ENCODE measurements at regions not wholly inside any gene's neighbourhood (a gene's known extent, or its start where the extent isn't known, plus 50 kb on each side); places are given as distances from the start of the nearest gene placed in this dataset.

DNA sequence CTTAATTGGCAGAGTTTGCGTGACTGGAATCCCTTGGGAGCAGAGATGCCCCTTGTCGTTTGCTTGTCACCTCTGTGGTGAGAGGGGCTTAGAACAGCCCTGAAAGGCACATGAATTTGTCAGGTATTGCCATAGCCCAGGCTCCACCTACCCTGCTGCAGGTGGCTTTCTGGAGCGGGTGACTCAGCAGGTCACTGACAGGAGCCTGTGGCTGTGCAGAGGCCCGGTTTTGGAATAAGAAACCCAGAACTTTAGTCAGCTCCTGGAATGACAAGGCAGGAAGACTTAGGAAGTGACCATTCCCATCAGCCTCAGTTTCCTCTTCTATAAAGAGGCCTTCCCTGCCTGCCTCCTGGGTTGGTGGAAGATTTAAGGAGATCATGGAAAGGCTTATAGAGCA lies 539.7 kb downstream of the INSC start:
- DNase-seq, result no peak
- Histone ChIP-seq H3K27me3 (no peaks in the 10 kb centered on the region), H3K36me3 (no peaks in the 10 kb centered on the region), H3K4me3 (ENCODE audit: low read depth, low read length) (no peak overlapping the region), H3K4me1 (peaks cover 7% of the 10 kb centered on the region; the same call in 1 of the 2 replicates), H3K9me3 (no peaks in the 10 kb centered on the region)
- TF ChIP-seq, protein P1, sequence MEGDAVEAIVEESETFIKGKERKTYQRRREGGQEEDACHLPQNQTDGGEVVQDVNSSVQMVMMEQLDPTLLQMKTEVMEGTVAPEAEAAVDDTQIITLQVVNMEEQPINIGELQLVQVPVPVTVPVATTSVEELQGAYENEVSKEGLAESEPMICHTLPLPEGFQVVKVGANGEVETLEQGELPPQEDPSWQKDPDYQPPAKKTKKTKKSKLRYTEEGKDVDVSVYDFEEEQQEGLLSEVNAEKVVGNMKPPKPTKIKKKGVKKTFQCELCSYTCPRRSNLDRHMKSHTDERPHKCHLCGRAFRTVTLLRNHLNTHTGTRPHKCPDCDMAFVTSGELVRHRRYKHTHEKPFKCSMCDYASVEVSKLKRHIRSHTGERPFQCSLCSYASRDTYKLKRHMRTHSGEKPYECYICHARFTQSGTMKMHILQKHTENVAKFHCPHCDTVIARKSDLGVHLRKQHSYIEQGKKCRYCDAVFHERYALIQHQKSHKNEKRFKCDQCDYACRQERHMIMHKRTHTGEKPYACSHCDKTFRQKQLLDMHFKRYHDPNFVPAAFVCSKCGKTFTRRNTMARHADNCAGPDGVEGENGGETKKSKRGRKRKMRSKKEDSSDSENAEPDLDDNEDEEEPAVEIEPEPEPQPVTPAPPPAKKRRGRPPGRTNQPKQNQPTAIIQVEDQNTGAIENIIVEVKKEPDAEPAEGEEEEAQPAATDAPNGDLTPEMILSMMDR (IDR thresholded peaks at IDR 0.05; ENCODE audit: low read depth, low read length), result no peak

GRCh38 chr11:15655552-15655951 lies 540.8 kb downstream of the INSC start:
- DNase-seq, result no peak
- H3K36me3 ChIP-seq, result no peaks in the 10 kb centered on the region
- peaks cover 2% of the 10 kb centered on the region; the same call in 1 of the 2 replicates for H3K4me1 ChIP-seq
- no peak overlapping the region for H3K4me3 ChIP-seq (ENCODE audit: low read depth, low read length)
- H3K27me3 ChIP-seq, result no peaks in the 10 kb centered on the region
- no peaks in the 10 kb centered on the region for H3K9me3 ChIP-seq
- TF ChIP-seq, protein P1 (IDR thresholded peaks at IDR 0.05; ENCODE audit: low read depth, low read length), result no peak

DNA sequence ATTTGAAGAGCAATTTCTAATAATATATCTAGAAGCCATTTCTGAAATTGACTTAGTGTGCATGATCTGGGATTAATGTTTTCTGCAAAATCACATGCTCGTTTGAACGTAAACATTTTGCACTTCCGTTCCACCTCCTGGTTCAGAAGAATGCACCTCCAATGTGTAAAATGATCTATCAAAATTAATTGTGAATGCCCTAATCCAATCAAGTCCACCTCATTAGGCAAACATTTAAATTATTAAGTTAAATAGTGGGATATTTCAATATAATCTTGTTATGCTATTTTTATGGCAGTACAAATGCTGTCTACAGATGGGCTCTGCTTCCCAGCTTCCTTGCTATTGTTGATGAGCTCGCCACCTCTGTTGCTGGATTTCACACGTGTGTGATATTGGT lies 542.5 kb downstream of the INSC start:
- Histone ChIP-seq H3K9me3 (no peaks in the 10 kb centered on the region), H3K36me3 (no peaks in the 10 kb centered on the region), H3K4me1 (no peaks in the 10 kb centered on the region), H3K4me3 (ENCODE audit: low read depth, low read length) (no peak overlapping the region), H3K27me3 (no peaks in the 10 kb centered on the region)
- TF ChIP-seq, protein P1 (IDR thresholded peaks at IDR 0.05; ENCODE audit: low read depth, low read length), result no peak
- no peak for DNase-seq

DNA sequence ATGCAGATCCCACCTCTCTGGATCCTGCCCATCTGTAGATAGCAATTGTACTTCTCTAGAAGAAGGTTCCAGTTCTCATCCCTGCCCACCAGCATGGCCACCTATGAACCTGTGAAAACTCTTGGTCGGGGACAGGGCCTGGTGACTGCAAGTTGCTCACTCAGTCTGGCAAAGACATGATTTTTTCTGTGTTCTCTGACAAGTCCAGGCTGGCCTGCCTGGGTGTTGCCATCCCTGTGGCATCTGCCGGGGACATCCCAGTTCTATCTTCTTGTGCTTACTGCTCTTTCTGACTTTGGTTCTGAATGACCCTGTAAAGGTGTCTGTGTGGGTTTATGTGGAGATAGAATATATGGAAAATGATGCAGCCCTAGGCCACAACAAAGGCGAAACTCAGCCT lies 545.8 kb downstream of the INSC start:
- Histone ChIP-seq H3K36me3 (no peaks in the 10 kb centered on the region), H3K27me3 (no peaks in the 10 kb centered on the region), H3K4me1 (no peaks in the 10 kb centered on the region), H3K9me3 (no peaks in the 10 kb centered on the region), H3K4me3 (ENCODE audit: low read depth, low read length) (no peak overlapping the region)
- TF ChIP-seq, protein P1 (IDR thresholded peaks at IDR 0.05; ENCODE audit: low read depth, low read length), result no peak
- no peak for DNase-seq

DNA sequence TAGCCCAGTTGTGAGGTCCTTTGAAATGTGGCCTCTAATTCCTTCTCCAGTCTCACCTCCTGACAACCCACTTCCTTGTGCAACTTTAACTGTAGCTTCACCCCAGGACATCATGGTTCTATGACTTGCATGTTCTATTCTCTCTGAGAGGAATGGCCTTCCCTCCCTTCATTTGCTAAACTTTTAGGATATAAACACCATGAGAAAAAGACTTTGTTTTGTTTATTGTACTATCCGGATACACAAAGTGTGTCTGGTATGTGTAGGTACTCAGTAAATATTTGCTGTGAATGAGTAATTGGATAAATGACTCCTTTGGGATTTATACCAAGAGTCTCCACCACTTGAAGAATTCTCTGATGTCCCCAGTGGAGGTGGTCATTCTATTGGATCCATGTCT lies 547.6 kb downstream of the INSC start:
- Histone ChIP-seq H3K36me3 (no peaks in the 10 kb centered on the region), H3K4me1 (no peaks in the 10 kb centered on the region), H3K9me3 (no peaks in the 10 kb centered on the region), H3K27me3 (no peaks in the 10 kb centered on the region), H3K4me3 (ENCODE audit: low read depth, low read length) (no peak overlapping the region)
- TF ChIP-seq, protein P1 (IDR thresholded peaks at IDR 0.05; ENCODE audit: low read depth, low read length), result no peak
- DNase-seq, result no peak

- DNase-seq, result peak; percentile 33
- Histone ChIP-seq H3K4me3 (ENCODE audit: low read depth, low read length) (no peak overlapping the region), H3K4me1 (no peaks in the 10 kb centered on the region), H3K27me3 (no peaks in the 10 kb centered on the region), H3K36me3 (no peaks in the 10 kb centered on the region), H3K9me3 (no peaks in the 10 kb centered on the region)
- TF ChIP-seq, protein P1 (IDR thresholded peaks at IDR 0.05; ENCODE audit: low read depth, low read length), result no peak
These were observed 549.1 kb downstream of the INSC start for GRCh38 chr11:15663777-15664218.

All from BE2C (cell line).